Smooth muscle cell (in vitro differentiated cells): ENCODE measurements at regions not wholly inside any gene's neighbourhood (a gene's known extent, or its start where the extent isn't known, plus 50 kb on each side); places are given as distances from the start of the nearest gene placed in this dataset.
A peak's percentile ranks its signal among the peaks of the same experiment; 100 is the strongest.

Experiments
- DNase-seq: peaks from one replicate; lab custom pipeline; 2025; ENCODE audit not compliant: unreplicated experiment; lab: John Stamatoyannopoulos, UW
- H2AFZ ChIP-seq: fragments of 200-600 bp; sonication (generic); 2 replicates; pipeline ENCODE4 v1.6.0; 2016; ENCODE audit warnings: antibody characterized with exemption, low read depth, mild to moderate bottlenecking
- H3F3A ChIP-seq: fragments of 200-600 bp; sonication (generic); 2 replicates; pipeline ENCODE4 v1.6.0; 2017; ENCODE audit warnings: antibody characterized with exemption, low read depth
- H3K27ac ChIP-seq: fragments of 200-600 bp; sonication (generic); 2 replicates; pipeline ENCODE4 v1.5.1; 2016; ENCODE audit warnings: low read depth, mild to moderate bottlenecking
- H3K27me3 ChIP-seq: fragments of 200-600 bp; sonication (generic); 2 replicates; pipeline ENCODE4 v1.6.1; 2016; ENCODE audit warnings: low read depth, mild to moderate bottlenecking
- H3K36me3 ChIP-seq: fragments of 200-600 bp; sonication (generic); 2 replicates; pipeline ENCODE4 v1.5.1; 2016; ENCODE audit warnings: low read depth
- H3K4me1 ChIP-seq: fragments of 200-600 bp; sonication (generic); 2 replicates; pipeline ENCODE4 v1.5.1; 2016; ENCODE audit warnings: low read depth
- H3K4me2 ChIP-seq: fragments of 200-600 bp; sonication (generic); 2 replicates; pipeline ENCODE4 v1.6.0; 2016; ENCODE audit warnings: mild to moderate bottlenecking
- H3K4me3 ChIP-seq: fragments of 200-600 bp; sonication (generic); 2 replicates; pipeline ENCODE4 v1.5.1; 2016; ENCODE audit warnings: mild to moderate bottlenecking
- H3K79me2 ChIP-seq: fragments of 200-600 bp; sonication (generic); 2 replicates; pipeline ENCODE4 v1.6.0; 2016; ENCODE audit warnings: low read depth, mild to moderate bottlenecking
- H3K9ac ChIP-seq: fragments of 200-600 bp; sonication (generic); 2 replicates; pipeline ENCODE4 v1.6.0; 2016; ENCODE audit warnings: low read depth
- H3K9me3 ChIP-seq: fragments of 200-600 bp; sonication (generic); replicated peaks from 2 replicates; pipeline ENCODE4 v1.5.1; 2016; ENCODE audit warnings: low read depth
- H4K20me1 ChIP-seq: fragments of 200-600 bp; sonication (generic); 2 replicates; pipeline ENCODE4 v1.6.0; 2016; ENCODE audit warnings: low read depth
- CTCF ChIP-seq: fragments of 200-600 bp; sonication (generic); IDR thresholded peaks from 2 replicates; pipeline ENCODE4 v1.5.1; 2017; ENCODE audit warnings: borderline replicate concordance, mild to moderate bottlenecking, antibody characterized with exemption; ENCODE audit not compliant: insufficient read depth, poor library complexity, severe bottlenecking
- WGBS: methylation state at CpG from one replicate; pipeline ENCODE4 v1.1.7; 2016; ENCODE audit warnings: low lambda C conversion rate; 5-methylcytosine and 5-hydroxymethylcytosine counted together

- Histone ChIP-seq H2AFZ (no peak overlapping the region), H4K20me1 (no peaks in the 10 kb centered on the region), H3K27ac (peak overlapping the region; percentile 87), H3K4me3 (no peak overlapping the region), H3K36me3 (no peaks in the 10 kb centered on the region), H3K4me1 (peaks cover 6% of the 10 kb centered on the region), H3K79me2 (no peaks in the 10 kb centered on the region), H3F3A (peaks cover 2% of the 10 kb centered on the region), H3K4me2 (no peak overlapping the region), H3K9ac (no peak overlapping the region), H3K27me3 (no peaks in the 10 kb centered on the region), H3K9me3 (no peaks in the 10 kb centered on the region)
- 62% methylated on average over 1 of the region's 1 CpG for WGBS
- DNase-seq, result no peak
- no peak for TF ChIP-seq CTCF
These were observed 194.4 kb upstream of the BTG1 start for GRCh38 chr12:92340003-92340402.

- H3K27me3 ChIP-seq, result no peaks in the 10 kb centered on the region
- DNase-seq, result no peak
- no peaks in the 10 kb centered on the region for H3K36me3 ChIP-seq
- WGBS, result 92% methylated on average over 13 of the region's 13 CpGs
- no peak overlapping the region for H3K27ac ChIP-seq
- no peak overlapping the region for H3K4me2 ChIP-seq
- no peaks in the 10 kb centered on the region for H3K9me3 ChIP-seq
- H3K4me1 ChIP-seq, result peaks cover 6% of the 10 kb centered on the region
- H3K79me2 ChIP-seq, result no peaks in the 10 kb centered on the region
- no peak overlapping the region for H3K9ac ChIP-seq
- H3F3A ChIP-seq, result peaks cover 2% of the 10 kb centered on the region
- H4K20me1 ChIP-seq, result no peaks in the 10 kb centered on the region
- TF ChIP-seq CTCF, result no peak
- no peak overlapping the region for H3K4me3 ChIP-seq
- no peak overlapping the region for H2AFZ ChIP-seq
These were observed 193.7 kb upstream of the BTG1 start for GRCh38 chr12:92339198-92339821.

GRCh38 chr12:92338671-92339070 is 193.0 kb upstream of the BTG1 start:
- Histone ChIP-seq H3K79me2 (no peaks in the 10 kb centered on the region), H3K4me2 (no peak overlapping the region), H3K4me3 (no peak overlapping the region), H4K20me1 (no peaks in the 10 kb centered on the region), H3K9me3 (no peaks in the 10 kb centered on the region), H3K9ac (no peak overlapping the region), H3F3A (peaks cover 2% of the 10 kb centered on the region), H3K4me1 (peaks cover 6% of the 10 kb centered on the region), H3K36me3 (no peaks in the 10 kb centered on the region), H3K27ac (no peak overlapping the region), H2AFZ (no peak overlapping the region), H3K27me3 (no peaks in the 10 kb centered on the region)
- no peak for DNase-seq
- 48% methylated on average over 1 of the region's 1 CpG for WGBS
- no peak for TF ChIP-seq CTCF

- no peak overlapping the region for H3K27ac ChIP-seq
- no peaks in the 10 kb centered on the region for H3K79me2 ChIP-seq
- H3K36me3 ChIP-seq, result no peaks in the 10 kb centered on the region
- 93% methylated on average over 2 of the region's 2 CpGs for WGBS
- H3K9me3 ChIP-seq, result no peaks in the 10 kb centered on the region
- no peak for DNase-seq
- peaks cover 2% of the 10 kb centered on the region for H3F3A ChIP-seq
- peaks cover 6% of the 10 kb centered on the region for H3K4me1 ChIP-seq
- no peak overlapping the region for H3K9ac ChIP-seq
- H4K20me1 ChIP-seq, result no peaks in the 10 kb centered on the region
- TF ChIP-seq CTCF, result no peak
- H3K4me2 ChIP-seq, result no peak overlapping the region
- H3K27me3 ChIP-seq, result no peaks in the 10 kb centered on the region
- no peak overlapping the region for H2AFZ ChIP-seq
- no peak overlapping the region for H3K4me3 ChIP-seq
These were observed 192.5 kb upstream of the BTG1 start for GRCh38 chr12:92338102-92338501.
